HepG2 (cell line): ENCODE measurements at regions not wholly inside any gene's neighbourhood (a gene's known extent, or its start where the extent isn't known, plus 50 kb on each side); places are given as distances from the start of the nearest gene placed in this dataset.

Experiments used
- ATAC-seq: fragments of 200-7000 bp; cut with Tn5 transposase; 3 replicates; pipeline ENCODE4 v1.9.1; 2020; ENCODE audit warnings: mild to moderate bottlenecking, moderate library complexity
- BruUV-seq: library from RNA; stranded (reverse); fragments of 400-500 nt; replicated peaks from 2 replicates; lab custom pipeline; 2021; lab: Mats Ljungman, UMichigan
- CTCF ChIA-PET: fragments of 300-600 bp; formaldehyde crosslinking; extraction: SDS; loops from one replicate; lab custom pipeline; 2021; ENCODE audit warnings: low total read pairs, inconsistent platforms, low intra/inter-chr PET ratio; lab: Yijun Ruan, JAX
- POLR2A ChIA-PET: fragments of 350-600 bp; sonication (Branson Sonifier 250); formaldehyde crosslinking; loops from one replicate; lab custom pipeline; 2020; ENCODE audit warnings: antibody characterized with exemption, inconsistent platforms; lab: Yijun Ruan, JAX
- DNase-seq: peaks from one replicate; pipeline ENCODE4 v3.0.0-alpha.2; 2015; ENCODE audit warnings: low spot score
- FAIRE-seq: peaks from 3 replicates; lab custom pipeline; 2011; peaks lifted over from hg19 to GRCh38; lab: Jason Lieb, UNC
- H2AFZ ChIP-seq: one replicate; pipeline ENCODE4 v1.6.1; 2011; ENCODE audit warnings: low read length, inconsistent platforms
- H3K27ac ChIP-seq: fragments of 300-600 bp; 3 replicates; pipeline ENCODE4 v1.8.0; 2011; ENCODE audit warnings: mixed run types, mild to moderate bottlenecking, mixed read lengths, low read length, inconsistent platforms; ENCODE audit not compliant: insufficient read depth; ENCODE audit errors: extremely low read length
- H3K27me3 ChIP-seq, 2 experiments: fragments of 200-600 bp in 1 of 2; 2 replicates in 1 of 2; 3 replicates in 1 of 2; pipeline versions ENCODE4 v1.6.0 to v1.8.0; 2011; ENCODE audit warnings: low read length in 2 of 2, mild to moderate bottlenecking in 2 of 2, moderate library complexity in 2 of 2, inconsistent platforms in 1 of 2; ENCODE audit not compliant: insufficient read depth in 2 of 2, control insufficient read depth in 1 of 2
- H3K36me3 ChIP-seq, 2 experiments: fragments of 200-600 bp in 1 of 2; replicated peaks in 1 of 2; 2 replicates in 1 of 2; 3 replicates in 1 of 2; pipeline versions ENCODE4 v1.5.1 to v1.8.0; 2011; ENCODE audit warnings: low read length in 2 of 2, inconsistent platforms in 1 of 2; ENCODE audit not compliant: insufficient read depth in 2 of 2, control insufficient read depth in 1 of 2
- H3K4me1 ChIP-seq: 2 replicates; pipeline ENCODE4 v1.5.1; 2012; ENCODE audit warnings: low read length, inconsistent platforms; ENCODE audit not compliant: insufficient read depth
- H3K4me2 ChIP-seq: 2 replicates; pipeline ENCODE4 v1.6.0; 2011; ENCODE audit warnings: low read depth, low read length, inconsistent platforms
- H3K4me3 ChIP-seq, 3 experiments: fragments of 200-600 bp in 1 of 3; sonication (generic), shearing (Covaris generic) in 1 of 3; replicated peaks in 1 of 3; 2 replicates each; pipeline ENCODE4 v1.5.1; 2011 to 2016; ENCODE audit warnings: low read length in 3 of 3, inconsistent platforms in 2 of 3, low read depth in 2 of 3, mild to moderate bottlenecking in 2 of 3, control low read depth in 1 of 3, mixed read lengths in 1 of 3; ENCODE audit not compliant: insufficient read depth in 1 of 3
- H3K79me2 ChIP-seq: one replicate; pipeline ENCODE4 v1.6.1; 2011; ENCODE audit warnings: low read length, inconsistent platforms; ENCODE audit not compliant: insufficient read depth
- H3K9ac ChIP-seq: 2 replicates; pipeline ENCODE4 v1.6.0; 2011; ENCODE audit warnings: mild to moderate bottlenecking, low read depth, low read length, inconsistent platforms; ENCODE audit not compliant: insufficient read depth
- H3K9me3 ChIP-seq: 2 replicates; pipeline ENCODE4 v1.5.1; 2012; ENCODE audit warnings: mild to moderate bottlenecking, low read length
- H4K20me1 ChIP-seq: 2 replicates; pipeline ENCODE4 v1.6.0; 2011; ENCODE audit warnings: inconsistent platforms, mild to moderate bottlenecking, low read length, moderate library complexity; ENCODE audit not compliant: insufficient read depth
- ERF ChIP-seq: IDR thresholded peaks from 2 replicates; pipeline ENCODE4 v1.6.1; 2018; ENCODE audit warnings: missing biosample characterization, missing genetic modification reagents
- MAFK ChIP-seq, 2 experiments: IDR thresholded peaks in 1 of 2; conservative IDR thresholded peaks in 1 of 2; 2 replicates each; pipeline ENCODE4 v1.6.1; 2011; ENCODE audit warnings: improper control_type of control experiment in 2 of 2, low read length in 2 of 2
- ZFP90 ChIP-seq: sonication (generic); formaldehyde crosslinking; IDR thresholded peaks from 2 replicates; pipeline ENCODE4 v1.8.0; 2022; ENCODE audit warnings: missing genetic modification reagents, mild to moderate bottlenecking, inconsistent platforms, borderline replicate concordance
- ZFYVE20 ChIP-seq: sonication (generic); formaldehyde crosslinking; IDR thresholded peaks from 2 replicates; pipeline ENCODE4 v1.8.0; 2023; ENCODE audit warnings: low read depth, mild to moderate bottlenecking, moderate library complexity, missing genetic modification reagents, borderline replicate concordance
- ZNF432 ChIP-seq: sonication (generic); formaldehyde crosslinking; IDR thresholded peaks from 2 replicates; pipeline ENCODE4 v1.5.0; 2020; ENCODE audit warnings: missing genetic modification reagents, mild to moderate bottlenecking, borderline replicate concordance
- ZNF772 ChIP-seq: sonication (generic); formaldehyde crosslinking; IDR thresholded peaks from 2 replicates; pipeline ENCODE4 v1.5.0; 2020; ENCODE audit warnings: mild to moderate bottlenecking, missing genetic modification reagents
- ZNF83 ChIP-seq: sonication (generic); formaldehyde crosslinking; IDR thresholded peaks from 2 replicates; pipeline ENCODE4 v1.4.0; 2020; ENCODE audit warnings: missing genetic modification reagents, mild to moderate bottlenecking, borderline replicate concordance
- WGBS: methylation state at CpG from one replicate; pipeline ENCODE4 v1.1.6; 2017; ENCODE audit warnings: low lambda C conversion rate; 5-methylcytosine and 5-hydroxymethylcytosine counted together
- in situ Hi-C: cut with HindIII; loops from 2 replicates; pipeline ENCODE4 v1.10.0; 2017; ENCODE audit warnings: low pct_unique_long_range_greater_than_20kb; ENCODE audit not compliant: extremely low pct_ligation_motif_present
- intact Hi-C: fragments of 100-400 bp; cut with micrococcal nuclease; formaldehyde crosslinking; loops from one replicate; pipeline ENCODE4 v1.10.0; 2022; ENCODE audit not compliant: unreplicated experiment

GRCh38 chr11:105233285-105233684 lies 93.7 kb upstream of the CARD18 start:
- intact Hi-C loops, result no loop called here
- CTCF ChIA-PET, result no interaction called here
- Histone ChIP-seq H2AFZ (no peak overlapping the region), H3K9ac (no peak overlapping the region), H3K27ac (no peak overlapping the region), H3K36me3 (no peaks in the 10 kb centered on the region), H3K79me2 (no peaks in the 10 kb centered on the region), H3K9me3 (no peaks in the 10 kb centered on the region), H4K20me1 (no peaks in the 10 kb centered on the region), H3K4me2 (no peak overlapping the region), H3K4me3 (no peak overlapping the region), H3K27me3 (no peaks in the 10 kb centered on the region), H3K4me1 (no peaks in the 10 kb centered on the region)
- FAIRE-seq (no peak), ATAC-seq (no peak), DNase-seq (no peak)
- in situ Hi-C loops, result no loop called here
- POLR2A ChIA-PET, result no interaction called here
- BruUV-seq, result no TSS peak
- WGBS, result 0% methylated on average over 1 of the region's 1 CpG
- no peak for TF ChIP-seq ZFP90 (CRISPR knock-in tag)
- no peak for TF ChIP-seq MAFK (conservative IDR thresholded peaks at IDR 0.05 in 1 of 2, IDR thresholded peaks at IDR 0.05 in 1 of 2; ENCODE audit: low read length in 2 of 2)
- TF ChIP-seq ERF (CRISPR knock-in tag), result no peak
- no peak for TF ChIP-seq ZNF83 (CRISPR knock-in tag)
- TF ChIP-seq ZNF772 (CRISPR knock-in tag), result no peak

GRCh38 chr11:105232021-105232420 lies 92.5 kb upstream of the CARD18 start:
- Histone ChIP-seq H3K9me3 (no peaks in the 10 kb centered on the region), H3K9ac (no peak overlapping the region), H3K27ac (no peak overlapping the region), H3K36me3 (no peaks in the 10 kb centered on the region), H3K79me2 (no peaks in the 10 kb centered on the region), H2AFZ (no peak overlapping the region), H3K4me2 (no peak overlapping the region), H4K20me1 (no peaks in the 10 kb centered on the region), H3K4me1 (peaks cover 6% of the 10 kb centered on the region; the same call in 1 of the 2 replicates), H3K27me3 (no peaks in the 10 kb centered on the region), H3K4me3 (no peak overlapping the region)
- DNase-seq (no peak), FAIRE-seq (no peak), ATAC-seq (no peak)
- intact Hi-C loops, result no loop called here
- in situ Hi-C loops, result no loop called here
- ChIA-PET POLR2A (no interaction called here), CTCF (no interaction called here)
- BruUV-seq, result no TSS peak
- WGBS, result 0% methylated on average over 1 of the region's 1 CpG
- TF ChIP-seq ZNF432 (CRISPR knock-in tag) (no peak), ZFYVE20 (CRISPR knock-in tag) (no peak)
